GM12873 (cell line): ENCODE measurements at regions not wholly inside any gene's neighbourhood (a gene's known extent, or its start where the extent isn't known, plus 50 kb on each side); places are given as distances from the start of the nearest gene placed in this dataset.

Experiments
- CTCF ChIP-seq: IDR thresholded peaks from 2 replicates; pipeline ENCODE4 v1.5.1; 2012; ENCODE audit warnings: low read depth, mild to moderate bottlenecking, moderate library complexity, low read length, control low read depth; ENCODE audit not compliant: insufficient read depth; ENCODE audit errors: missing control alignments

- TF ChIP-seq CTCF = no peak
These were observed 594.0 kb upstream of the VRK2 start for GRCh38 chr2:57452634-57453033.

DNA sequence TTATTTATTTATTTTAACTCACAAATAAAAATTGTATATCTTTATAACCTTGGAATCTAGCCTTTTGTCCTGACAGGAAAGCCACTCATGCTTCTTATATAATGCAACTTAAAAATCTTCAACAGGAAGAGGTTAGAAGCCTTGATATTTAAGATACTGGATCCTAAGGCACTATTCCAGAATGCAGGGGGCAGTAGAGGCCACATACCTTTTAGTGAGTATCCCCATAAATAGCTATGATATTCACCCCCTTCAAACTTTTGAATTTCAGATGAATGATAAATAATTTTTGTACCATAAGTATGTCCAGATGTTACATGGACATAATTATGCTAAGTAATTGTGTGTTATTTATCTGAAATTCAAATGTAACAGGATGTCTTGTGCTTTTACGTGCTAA lies 592.7 kb upstream of the VRK2 start:
- peak; percentile 7 for TF ChIP-seq CTCF

DNA sequence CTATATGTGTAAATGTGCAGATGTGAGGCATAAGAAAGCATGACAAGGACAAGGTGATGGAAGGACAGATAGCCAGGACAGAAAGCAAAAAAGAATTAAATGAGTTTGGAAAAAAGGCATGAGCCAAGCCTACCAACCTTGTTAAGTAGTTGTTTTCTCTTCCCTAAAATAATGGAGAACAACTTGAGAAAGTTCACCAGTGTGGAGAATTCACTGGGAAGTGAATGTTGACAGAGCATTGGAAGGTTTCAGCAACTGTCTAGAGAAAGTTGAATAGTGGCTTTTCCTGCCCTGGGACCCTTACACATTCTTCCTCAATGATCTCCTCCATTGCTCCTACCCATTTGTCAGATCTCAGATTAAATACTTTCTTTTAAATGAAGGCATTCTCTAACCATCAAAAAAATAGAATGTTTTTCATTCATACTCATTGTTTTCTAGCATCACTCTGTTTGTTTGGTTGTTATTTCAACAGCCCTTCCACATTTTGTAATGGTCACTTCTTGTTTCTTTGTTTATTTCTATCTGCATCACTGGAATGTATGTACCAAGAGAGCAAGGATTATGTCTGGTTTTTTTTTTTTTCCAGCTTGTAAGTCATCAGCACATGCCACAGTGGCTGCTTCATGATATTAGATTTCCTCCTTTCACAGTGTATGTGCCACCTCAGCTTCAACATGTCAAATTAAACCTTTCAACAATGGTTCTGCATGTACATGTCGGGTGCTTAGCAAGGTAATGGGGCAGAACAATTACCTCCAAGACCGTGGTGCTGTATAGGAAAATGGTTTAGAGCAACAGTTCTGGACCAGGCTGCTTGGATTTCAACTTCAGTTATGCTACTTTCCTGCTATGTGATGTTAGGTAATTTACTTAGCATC lies 586.0 kb upstream of the VRK2 start:
- TF ChIP-seq CTCF = no peak

GRCh38 chr2:57461624-57462023 lies 585.0 kb upstream of the VRK2 start:
- TF ChIP-seq CTCF = no peak

GRCh38 chr2:57465067-57465466 lies 581.5 kb upstream of the VRK2 start:
- TF ChIP-seq CTCF = no peak

DNA sequence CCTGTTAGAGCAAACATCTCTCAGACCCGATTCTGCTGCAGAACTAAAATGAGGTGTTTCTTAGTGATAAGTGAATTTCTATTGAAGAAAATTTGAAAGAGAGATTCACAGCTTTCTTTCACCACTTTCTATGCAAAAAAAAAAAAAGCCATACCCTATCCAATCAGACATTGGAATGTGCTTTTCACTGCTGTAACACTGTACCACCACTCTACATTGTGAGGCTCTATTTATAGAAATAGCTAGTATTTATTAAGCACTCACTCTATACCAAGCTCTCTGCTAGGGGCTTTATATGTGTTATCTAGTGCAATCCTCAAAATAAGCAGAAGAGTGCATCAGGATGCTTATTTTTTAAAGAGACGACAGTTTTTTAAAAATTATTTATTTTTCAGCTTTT lies 580.6 kb upstream of the VRK2 start:
- no peak for TF ChIP-seq CTCF

- TF ChIP-seq CTCF = no peak
These were observed 571.2 kb upstream of the VRK2 start for GRCh38 chr2:57475391-57475790.
